SU-DHL-6 (cell line): ENCODE measurements at regions not wholly inside any gene's neighbourhood (a gene's known extent, or its start where the extent isn't known, plus 50 kb on each side); places are given as distances from the start of the nearest gene placed in this dataset.

ENCODE experiments used
- H2AFZ ChIP-seq: fragments of 200-600 bp; sonication (generic); 2 replicates; pipeline ENCODE4 v1.6.1; 2014; ENCODE audit warnings: low read depth, mild to moderate bottlenecking, moderate library complexity, mixed read lengths, antibody characterized with exemption, low read length; ENCODE audit not compliant: severe bottlenecking
- H3F3A ChIP-seq: fragments of 200-600 bp; shearing (Covaris generic); 2 replicates; pipeline ENCODE4 v1.6.0; 2016; ENCODE audit warnings: antibody characterized with exemption, mild to moderate bottlenecking; ENCODE audit not compliant: insufficient read depth
- H3K27ac ChIP-seq: fragments of 200-600 bp; sonication (generic); 2 replicates; pipeline ENCODE4 v1.5.1; 2016; ENCODE audit warnings: low read depth, mild to moderate bottlenecking, low read length, moderate library complexity, mixed read lengths
- H3K27me3 ChIP-seq: fragments of 200-600 bp; sonication (generic), shearing (Covaris generic); 2 replicates; pipeline ENCODE4 v1.6.0; 2014; ENCODE audit warnings: mild to moderate bottlenecking, low read length
- H3K36me3 ChIP-seq: fragments of 200-600 bp; sonication (generic); 2 replicates; pipeline ENCODE4 v1.6.1; 2014; ENCODE audit warnings: mild to moderate bottlenecking, low read length, mixed read lengths
- H3K4me2 ChIP-seq: fragments of 300-600, 200-600 bp; shearing (Covaris generic), sonication (generic); 2 replicates; pipeline ENCODE4 v1.6.0; 2014; ENCODE audit warnings: low read length, low read depth, mild to moderate bottlenecking; ENCODE audit not compliant: poor library complexity, severe bottlenecking
- H3K4me3 ChIP-seq: fragments of 200-600 bp; sonication (generic); 2 replicates; pipeline ENCODE4 v1.5.1; 2014; ENCODE audit warnings: antibody characterized with exemption, low read length, mild to moderate bottlenecking, mixed read lengths; ENCODE audit not compliant: insufficient read depth, poor library complexity, severe bottlenecking
- H3K79me2 ChIP-seq: fragments of 200-600 bp; sonication (generic); 2 replicates; pipeline ENCODE4 v1.6.1; 2014; ENCODE audit warnings: mild to moderate bottlenecking, low read length, moderate library complexity; ENCODE audit not compliant: insufficient read depth
- H3K9ac ChIP-seq: fragments of 200-600 bp; sonication (generic); 2 replicates; pipeline ENCODE4 v1.7.0; 2014; ENCODE audit warnings: mild to moderate bottlenecking, low read length
- H3K9me2 ChIP-seq: fragments of 200-600 bp; sonication (generic); replicated peaks from 2 replicates; pipeline ENCODE4 v1.6.1; 2014; ENCODE audit warnings: low read length; ENCODE audit not compliant: insufficient read depth
- H3K9me3 ChIP-seq: fragments of 200-600 bp; sonication (generic); 2 replicates; pipeline ENCODE4 v1.6.1; 2014; ENCODE audit warnings: low read length, mixed read lengths; ENCODE audit not compliant: insufficient read depth
- H4K20me1 ChIP-seq: fragments of 200-600 bp; sonication (generic); 2 replicates; pipeline ENCODE4 v1.6.1; 2014; ENCODE audit warnings: low read depth, mild to moderate bottlenecking, antibody characterized with exemption, low read length, moderate library complexity, mixed read lengths
- EZH2phosphoT487 ChIP-seq: fragments of 200-600 bp; sonication (generic), shearing (Covaris generic); conservative IDR thresholded peaks from 2 replicates; pipeline ENCODE4 v1.6.1; 2018; ENCODE audit warnings: mild to moderate bottlenecking, antibody characterized with exemption, low read length, moderate library complexity, mixed read lengths
- TF ChIP-seq, protein P1 (sequence below): fragments of 200-600 bp; sonication (generic); IDR thresholded peaks from one replicate; pipeline ENCODE4 v1.5.1; 2017; ENCODE audit warnings: antibody characterized with exemption, mild to moderate bottlenecking, low read length, moderate library complexity; ENCODE audit not compliant: insufficient read depth, poor library complexity, severe bottlenecking

DNA sequence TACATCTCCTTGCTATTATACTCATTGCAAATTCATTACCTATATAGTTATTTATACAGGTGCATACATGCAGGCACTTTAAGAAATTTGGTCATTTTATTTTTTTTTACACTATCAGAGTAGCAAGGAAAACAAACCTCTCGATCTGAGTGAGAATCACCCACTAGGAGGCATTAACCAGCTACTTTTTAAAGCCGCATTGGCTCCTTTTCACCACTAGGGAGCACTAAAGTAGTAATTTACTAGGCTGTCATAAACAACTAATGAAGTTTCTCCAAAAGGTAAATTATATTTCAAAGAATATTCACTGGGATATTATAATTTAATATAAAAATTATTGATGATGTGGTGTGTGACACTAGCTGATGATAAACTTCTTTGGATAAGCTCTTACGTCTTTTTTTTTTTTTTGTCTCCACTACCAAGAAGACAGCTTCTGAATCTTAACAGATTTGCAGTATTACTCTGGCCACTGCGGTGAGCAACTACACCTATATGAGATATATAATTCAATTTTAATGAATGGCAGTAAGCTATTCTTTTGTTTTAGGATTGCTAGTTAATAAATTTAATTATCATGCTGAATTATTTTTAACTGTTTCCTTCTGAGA lies 101.9 kb downstream of the NOL4 start:
- H3K9me3 ChIP-seq = no peaks in the 10 kb centered on the region
- no peak overlapping the region for H2AFZ ChIP-seq
- H3K27me3 ChIP-seq = no peaks in the 10 kb centered on the region
- no peaks in the 10 kb centered on the region for H3K36me3 ChIP-seq
- H3K9me2 ChIP-seq = no peaks in the 10 kb centered on the region
- no peak overlapping the region for H3K4me2 ChIP-seq
- no peak overlapping the region for H3K27ac ChIP-seq
- no peaks in the 10 kb centered on the region for H3K79me2 ChIP-seq
- H3F3A ChIP-seq = no peaks in the 10 kb centered on the region
- TF ChIP-seq, protein P1, sequence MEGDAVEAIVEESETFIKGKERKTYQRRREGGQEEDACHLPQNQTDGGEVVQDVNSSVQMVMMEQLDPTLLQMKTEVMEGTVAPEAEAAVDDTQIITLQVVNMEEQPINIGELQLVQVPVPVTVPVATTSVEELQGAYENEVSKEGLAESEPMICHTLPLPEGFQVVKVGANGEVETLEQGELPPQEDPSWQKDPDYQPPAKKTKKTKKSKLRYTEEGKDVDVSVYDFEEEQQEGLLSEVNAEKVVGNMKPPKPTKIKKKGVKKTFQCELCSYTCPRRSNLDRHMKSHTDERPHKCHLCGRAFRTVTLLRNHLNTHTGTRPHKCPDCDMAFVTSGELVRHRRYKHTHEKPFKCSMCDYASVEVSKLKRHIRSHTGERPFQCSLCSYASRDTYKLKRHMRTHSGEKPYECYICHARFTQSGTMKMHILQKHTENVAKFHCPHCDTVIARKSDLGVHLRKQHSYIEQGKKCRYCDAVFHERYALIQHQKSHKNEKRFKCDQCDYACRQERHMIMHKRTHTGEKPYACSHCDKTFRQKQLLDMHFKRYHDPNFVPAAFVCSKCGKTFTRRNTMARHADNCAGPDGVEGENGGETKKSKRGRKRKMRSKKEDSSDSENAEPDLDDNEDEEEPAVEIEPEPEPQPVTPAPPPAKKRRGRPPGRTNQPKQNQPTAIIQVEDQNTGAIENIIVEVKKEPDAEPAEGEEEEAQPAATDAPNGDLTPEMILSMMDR = peak; percentile 98
- no peak for TF ChIP-seq EZH2phosphoT487
- no peak overlapping the region for H3K9ac ChIP-seq
- no peak overlapping the region for H3K4me3 ChIP-seq
- 0 out of 2 replicates have a peak, but pooled peaks cover 3% of the 10 kb centered on the region for H4K20me1 ChIP-seq

DNA sequence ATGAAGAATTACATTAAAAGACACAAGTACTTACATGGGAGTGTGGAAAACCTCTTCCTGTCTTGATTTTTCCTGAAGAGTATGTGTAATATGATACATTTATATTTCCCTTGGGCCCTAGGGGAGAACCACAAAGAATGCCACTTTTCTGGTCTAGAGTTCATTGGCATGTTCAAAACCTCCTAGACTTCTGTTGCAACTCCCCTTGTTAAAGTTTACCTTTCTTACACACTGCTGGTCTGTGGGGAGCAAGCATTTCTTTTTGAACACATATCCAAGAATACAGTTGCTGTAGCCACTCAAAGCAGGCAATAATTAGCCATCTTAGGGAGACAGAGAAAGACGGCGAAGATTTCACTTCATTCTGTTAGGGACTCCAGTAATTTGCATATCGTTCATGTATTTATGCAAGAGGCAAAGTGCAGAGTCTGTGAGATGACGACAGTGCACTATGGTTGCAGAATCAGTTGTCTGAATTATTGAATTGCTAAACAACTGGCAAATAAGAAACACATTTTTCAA lies 103.5 kb downstream of the NOL4 start:
- Histone ChIP-seq H2AFZ (no peak overlapping the region), H3K4me2 (no peak overlapping the region)
- no peak for TF ChIP-seq EZH2phosphoT487
- TF ChIP-seq, protein P1 = no peak

DNA sequence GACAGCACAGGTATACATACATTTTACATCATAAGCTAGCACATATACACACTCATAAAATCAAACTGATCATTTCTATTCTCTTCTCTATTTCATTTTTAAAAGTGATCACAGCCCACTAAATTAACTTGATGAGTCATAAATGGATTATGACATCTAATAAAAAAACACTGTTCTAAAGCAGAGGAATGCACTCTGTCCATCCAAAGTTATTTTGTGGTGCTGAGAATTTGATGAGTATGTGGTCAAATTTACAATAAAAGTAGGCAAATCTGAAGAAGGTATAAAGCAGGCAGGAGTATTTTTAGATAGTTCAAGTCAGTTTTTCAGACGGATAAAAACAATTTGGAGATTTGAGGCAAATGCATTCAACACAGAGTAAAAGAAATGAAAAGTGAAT lies 104.4 kb downstream of the NOL4 start:
- TF ChIP-seq, protein P1 = no peak
- no peak for TF ChIP-seq EZH2phosphoT487
- H3K9me2 ChIP-seq = no peaks in the 10 kb centered on the region
- H3K79me2 ChIP-seq = no peaks in the 10 kb centered on the region
- 0 out of 2 replicates have a peak, but pooled peaks cover 4% of the 10 kb centered on the region for H4K20me1 ChIP-seq
- H3K27me3 ChIP-seq = 0 out of 2 replicates have a peak, but pooled peaks cover 3% of the 10 kb centered on the region
- no peak overlapping the region for H2AFZ ChIP-seq
- no peaks in the 10 kb centered on the region for H3K36me3 ChIP-seq
- H3K4me3 ChIP-seq = no peak overlapping the region
- H3F3A ChIP-seq = no peaks in the 10 kb centered on the region
- H3K9ac ChIP-seq = no peak overlapping the region
- no peaks in the 10 kb centered on the region for H3K9me3 ChIP-seq
- no peak overlapping the region for H3K27ac ChIP-seq
- no peak overlapping the region for H3K4me2 ChIP-seq

More for the DNA sequence above, 103.5 kb downstream of the NOL4 start:
- Histone ChIP-seq H3K4me3 (no peak overlapping the region), H3K27me3 (0 out of 2 replicates have a peak, but pooled peaks cover under 1% of the 10 kb centered on the region), H3K36me3 (no peaks in the 10 kb centered on the region), H3K9me2 (no peaks in the 10 kb centered on the region), H3K27ac (no peak overlapping the region), H3F3A (no peaks in the 10 kb centered on the region), H3K79me2 (no peaks in the 10 kb centered on the region), H4K20me1 (0 out of 2 replicates have a peak, but pooled peaks cover 4% of the 10 kb centered on the region), H3K9ac (no peak overlapping the region), H3K9me3 (no peaks in the 10 kb centered on the region)
